Activated gamma-delta T cell treated with Interleukin-2 at 50 U/mL for 16 hours (primary cell): ENCODE measurements at regions not wholly inside any gene's neighbourhood (a gene's known extent, or its start where the extent isn't known, plus 50 kb on each side); places are given as distances from the start of the nearest gene placed in this dataset.

Experiments used
- DNase-seq: peaks from one replicate; pipeline ENCODE4 v3.0.0-alpha.2; 2020

DNA sequence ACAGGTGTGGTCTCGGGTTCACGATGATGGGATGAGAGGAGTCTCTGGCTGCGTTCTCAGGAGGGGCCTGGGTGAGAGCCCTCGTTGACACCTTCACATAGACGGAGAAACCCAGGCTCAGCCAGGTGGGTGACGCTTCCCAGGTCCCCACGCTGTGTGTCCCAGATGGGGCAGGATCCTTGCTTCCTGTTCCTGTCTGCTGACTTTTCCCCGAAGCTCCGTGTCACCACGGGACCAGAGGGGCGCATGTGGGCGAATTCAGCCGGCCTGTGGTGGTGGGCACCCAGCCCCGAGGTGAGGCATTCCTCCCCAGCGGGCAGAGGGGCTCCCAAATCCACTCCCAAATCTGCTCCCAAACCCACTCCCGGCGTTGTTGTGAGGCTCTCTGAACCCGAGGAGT lies 732.8 kb downstream of the BRD1 start:
- no peak for DNase-seq

DNA sequence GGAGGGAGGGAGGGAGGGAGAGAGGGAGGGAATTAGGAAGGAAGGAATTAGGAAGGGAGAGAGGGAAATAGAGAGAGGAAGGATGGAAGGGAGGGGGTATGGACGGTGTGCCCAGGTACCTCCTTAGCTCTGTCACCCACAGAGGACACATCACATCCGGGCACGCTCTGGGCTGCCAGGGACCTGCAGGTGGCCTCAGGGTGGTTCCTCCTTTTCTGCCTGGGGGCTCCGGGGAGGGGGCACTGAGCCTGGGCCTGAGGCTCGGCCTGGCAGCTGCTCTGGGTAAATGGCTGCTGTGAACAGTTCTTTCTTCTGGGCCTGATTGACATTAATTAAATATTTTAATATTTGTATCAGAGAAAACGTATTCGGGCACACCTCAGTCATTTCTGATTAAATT lies 733.5 kb downstream of the BRD1 start:
- no peak for DNase-seq

DNA sequence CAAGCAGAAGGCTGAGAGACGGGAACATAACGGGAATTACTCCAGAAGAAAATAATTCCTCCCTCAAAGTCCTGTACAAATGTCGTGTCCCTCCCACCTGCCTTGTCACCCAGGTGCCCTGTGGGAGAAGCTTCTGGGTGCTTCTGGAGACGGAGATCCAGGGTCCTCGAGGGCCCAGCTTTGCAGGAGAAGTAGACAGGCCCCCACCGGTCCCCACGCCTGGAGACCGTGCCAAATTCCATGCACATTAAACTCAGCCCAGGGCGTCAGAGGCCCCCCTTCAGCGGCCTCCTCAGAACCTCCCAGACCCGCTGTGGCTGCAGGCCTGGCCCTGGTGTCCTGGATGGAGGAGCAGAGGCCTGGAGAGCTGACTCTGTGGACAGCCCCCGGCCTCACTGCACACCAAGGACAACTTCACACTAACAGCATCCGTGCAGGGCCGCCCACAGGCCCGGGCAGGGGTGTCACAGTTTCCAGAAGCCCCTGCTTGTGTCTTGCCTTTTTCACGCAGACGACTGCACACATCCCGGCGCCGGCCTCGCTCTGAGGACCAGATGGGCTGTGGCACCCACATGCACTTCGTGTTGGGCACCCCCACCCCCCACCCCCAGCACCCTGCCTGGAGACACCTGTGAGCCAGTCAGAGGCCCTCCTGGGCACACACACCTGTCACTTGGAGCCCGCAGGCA lies 734.3 kb downstream of the BRD1 start:
- no peak for DNase-seq

DNA sequence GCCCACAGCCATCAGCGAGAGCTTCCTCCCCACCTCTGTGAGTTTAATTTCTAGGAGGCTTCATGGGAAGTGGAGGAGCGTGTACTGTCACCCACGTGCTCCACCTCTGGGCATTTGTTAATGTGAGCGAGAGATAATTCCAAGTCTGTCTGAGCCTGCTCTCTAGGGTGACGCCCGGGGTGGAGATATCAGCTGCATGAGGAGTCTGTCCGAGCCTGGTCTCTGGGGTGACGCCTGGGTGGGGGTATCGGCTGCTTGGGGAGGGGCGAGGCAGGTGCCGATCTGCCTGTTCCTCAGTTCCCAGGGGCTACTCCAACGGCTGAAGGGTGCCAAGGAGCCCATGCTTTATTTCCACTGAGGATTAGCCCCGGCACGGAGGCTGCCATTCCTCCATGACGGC lies 735.0 kb downstream of the BRD1 start:
- no peak for DNase-seq

DNA sequence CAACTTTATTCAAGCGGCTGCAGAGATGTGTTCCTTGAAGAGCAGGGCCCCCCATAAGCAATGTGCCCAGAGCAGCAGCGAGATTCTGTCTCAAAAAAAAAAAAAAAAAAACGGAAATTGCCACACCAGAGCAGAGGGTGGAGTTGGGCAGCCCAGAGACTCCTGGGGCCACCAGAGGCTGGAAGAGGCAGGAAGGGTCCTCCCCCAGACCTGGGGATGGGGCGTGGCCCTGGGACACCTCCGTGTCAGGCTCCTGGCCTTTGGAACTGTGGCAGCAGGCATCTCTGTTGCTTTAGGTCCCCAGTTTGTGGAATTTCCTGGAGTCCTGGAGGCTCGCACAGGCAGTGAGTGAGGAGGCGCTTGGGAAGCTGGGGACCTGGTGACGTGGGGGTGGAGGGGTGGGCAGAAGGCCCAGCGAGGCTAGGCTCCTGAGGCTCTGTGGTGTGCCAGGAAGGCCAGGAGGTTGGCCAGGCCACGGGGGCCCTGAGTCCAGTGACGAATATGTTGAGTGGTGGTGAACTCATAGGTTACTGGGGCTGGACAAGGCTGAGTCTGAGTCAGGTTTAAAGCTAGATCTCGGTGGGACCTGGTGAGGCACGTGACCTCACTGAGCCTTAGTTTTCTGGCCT lies 735.6 kb downstream of the BRD1 start:
- no peak for DNase-seq

DNA sequence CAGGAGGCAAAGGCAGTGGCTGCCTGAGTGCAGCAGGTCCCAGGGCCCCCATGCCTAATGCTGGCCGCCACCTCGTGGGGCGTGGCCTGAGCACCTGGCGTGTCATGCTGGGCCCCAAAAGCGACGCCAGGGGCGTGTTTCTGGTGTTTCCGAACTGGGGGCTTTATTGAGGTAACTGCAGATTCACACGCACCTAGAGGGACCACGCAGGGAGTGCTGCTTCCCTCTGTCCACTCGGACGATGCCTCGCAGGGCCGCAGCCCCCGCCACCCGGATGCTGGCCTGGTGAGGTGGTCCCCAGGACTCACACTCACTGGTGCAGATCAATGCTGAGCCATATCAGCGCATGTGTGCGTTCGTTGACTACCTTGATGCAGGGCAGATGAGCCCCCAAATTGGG lies 736.2 kb downstream of the BRD1 start:
- DNase-seq = no peak

DNA sequence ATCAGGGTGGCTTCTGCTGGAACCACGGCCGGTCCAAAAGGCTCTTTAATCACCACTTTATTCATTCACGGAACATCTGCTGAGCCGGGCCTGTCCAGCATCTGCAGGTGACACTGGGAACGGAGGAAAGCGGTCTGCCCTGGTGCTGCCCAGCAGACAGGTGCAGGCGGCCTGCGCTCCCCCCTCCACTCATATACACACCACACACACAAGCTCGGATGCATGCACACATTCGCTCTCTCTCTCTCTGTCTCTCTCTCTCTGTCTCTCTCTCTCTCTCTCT lies 736.9 kb downstream of the BRD1 start:
- DNase-seq = no peak

DNA sequence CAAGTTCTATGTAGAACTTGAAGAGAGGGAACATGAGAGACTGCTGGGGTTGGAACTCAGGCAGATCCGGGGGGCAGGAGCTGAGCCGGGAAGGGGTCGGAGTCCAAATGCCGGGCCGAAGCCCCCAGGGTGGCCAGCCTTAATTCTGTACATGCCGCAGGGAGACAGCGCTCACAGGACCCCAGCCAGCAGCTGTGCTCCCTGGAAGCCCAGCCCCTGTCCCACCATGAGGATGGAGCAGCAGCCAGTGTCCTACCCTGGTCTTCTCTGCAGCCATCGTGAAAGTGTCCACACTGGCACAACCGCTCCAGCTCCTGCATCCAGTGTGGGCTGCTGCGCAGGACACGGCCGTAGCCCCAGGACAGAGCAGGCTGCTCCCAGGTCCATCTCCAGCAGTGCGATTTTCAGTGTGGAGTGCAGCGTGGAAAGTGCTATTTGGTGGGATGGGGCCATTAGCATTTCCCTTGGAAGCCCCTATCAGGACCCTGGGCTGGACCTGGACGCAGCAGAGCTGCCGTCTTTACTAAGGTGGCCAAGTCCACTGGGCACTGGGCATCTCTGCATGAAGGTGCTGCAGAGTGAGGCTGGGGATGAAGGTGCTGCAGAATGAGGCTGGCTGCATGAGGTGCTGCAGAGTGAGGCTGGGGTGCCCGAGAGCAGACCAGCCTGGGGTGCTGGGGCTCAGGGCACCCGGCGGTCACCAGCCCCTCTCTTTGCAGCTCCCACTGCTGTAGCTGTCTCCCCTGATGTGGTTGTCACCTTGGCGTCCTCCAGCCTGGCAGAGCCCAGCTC lies 737.4 kb downstream of the BRD1 start:
- DNase-seq = no peak

DNA sequence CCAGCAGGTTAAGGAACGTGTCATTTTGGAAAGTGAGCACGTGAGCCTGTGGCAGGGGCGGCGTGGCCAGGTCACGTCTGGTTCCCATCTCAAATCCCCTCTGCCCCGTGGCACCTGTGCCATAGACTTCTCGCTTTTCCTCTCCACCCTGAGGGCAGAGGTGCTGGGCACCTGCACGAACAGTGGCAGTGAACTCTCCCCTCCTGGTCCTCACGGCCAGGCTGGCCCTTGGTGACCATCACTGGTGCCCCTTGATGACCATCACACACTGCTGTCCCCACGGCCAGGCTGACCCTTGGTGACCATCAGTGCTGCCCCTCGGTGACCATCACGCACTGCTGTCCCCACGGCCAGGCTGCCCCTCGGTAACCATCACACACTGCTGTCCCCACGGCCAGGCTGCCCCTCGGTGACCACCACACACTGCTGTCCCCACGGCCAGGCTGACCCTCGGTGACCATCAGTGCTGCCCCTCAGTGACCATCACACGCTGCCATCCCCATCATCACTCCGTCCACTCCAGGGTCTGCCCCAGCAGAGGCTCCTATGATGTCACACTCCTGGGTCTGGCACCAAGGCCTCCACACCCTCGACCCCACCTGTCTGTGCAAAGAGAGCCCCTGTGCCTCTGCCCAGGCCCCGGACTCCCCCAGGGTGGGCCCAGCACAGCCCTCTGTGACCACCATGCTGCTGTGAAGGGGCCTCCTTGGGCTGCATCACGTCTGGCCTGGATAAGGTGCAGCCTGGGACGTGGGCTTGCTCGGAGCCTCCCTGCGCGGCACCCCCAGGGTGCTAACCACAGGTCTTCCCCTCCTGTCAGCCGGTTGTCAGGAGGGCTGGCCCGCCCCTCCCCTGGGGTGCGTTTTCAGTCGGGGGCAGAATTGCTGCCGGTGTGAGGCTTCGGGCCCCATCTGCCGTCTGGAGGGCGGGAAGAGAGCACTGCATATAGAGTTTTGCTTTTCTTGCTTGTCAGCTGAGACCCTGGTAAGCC lies 738.6 kb downstream of the BRD1 start:
- DNase-seq = no peak

DNA sequence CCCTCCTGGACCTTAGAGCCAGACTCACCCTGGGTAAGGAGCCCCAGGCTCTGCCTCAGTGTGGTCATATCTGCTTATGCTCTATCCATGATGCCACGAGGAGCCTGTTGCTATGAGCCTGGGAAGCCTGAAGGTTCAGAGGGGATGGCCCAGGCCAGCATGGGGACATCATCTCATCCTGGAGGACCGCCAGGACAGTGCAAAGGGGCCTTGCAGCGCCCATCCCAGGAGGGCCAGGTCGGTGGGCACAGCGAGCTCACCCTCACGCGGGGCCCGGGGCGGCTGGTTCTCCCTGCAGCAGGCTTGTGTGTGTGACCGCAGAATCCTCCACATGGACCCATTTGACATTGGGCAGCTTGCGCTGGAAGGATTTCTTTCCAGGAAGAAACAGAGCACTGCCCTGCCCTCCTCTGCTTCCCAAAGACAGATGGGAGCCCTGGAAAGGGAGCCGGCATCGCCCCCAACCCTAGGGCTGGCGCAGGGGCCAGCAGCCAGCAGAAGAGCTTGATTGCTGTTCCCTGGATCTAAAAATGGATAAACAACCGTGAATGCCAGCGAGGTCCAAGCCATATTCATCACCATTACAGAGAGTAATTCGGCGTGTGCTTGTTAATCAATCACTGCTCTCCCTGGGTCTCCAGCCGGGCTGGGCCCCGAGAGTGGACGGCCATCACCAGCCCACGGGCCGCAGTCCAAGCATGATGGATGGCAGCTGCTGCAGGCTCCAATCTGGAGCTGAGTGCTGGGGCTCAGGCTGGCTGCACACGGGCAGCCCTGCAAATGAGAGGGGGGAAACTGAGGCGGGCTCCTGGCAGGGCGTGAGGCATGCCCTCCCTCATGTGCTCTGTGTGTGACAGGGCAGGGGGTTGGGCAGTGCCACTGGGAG lies 739.7 kb downstream of the BRD1 start:
- no peak for DNase-seq

DNA sequence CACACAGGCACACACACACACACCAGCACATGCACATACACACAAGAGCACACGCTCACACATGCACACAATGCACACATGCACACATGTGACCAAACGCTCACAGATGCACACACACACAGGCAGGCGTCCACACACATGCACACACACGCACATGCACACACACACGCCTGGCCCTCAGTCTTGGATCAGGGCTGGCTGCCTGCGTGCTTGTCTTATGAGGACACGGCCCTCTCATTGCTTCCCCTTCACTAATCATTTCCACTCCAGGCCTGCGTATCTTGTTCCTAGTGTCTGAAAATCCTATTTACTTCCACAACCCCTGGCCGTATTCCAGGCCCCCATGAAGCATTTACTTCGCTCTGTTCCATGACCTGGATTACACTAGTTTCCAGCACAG lies 740.5 kb downstream of the BRD1 start:
- DNase-seq = no peak

DNA sequence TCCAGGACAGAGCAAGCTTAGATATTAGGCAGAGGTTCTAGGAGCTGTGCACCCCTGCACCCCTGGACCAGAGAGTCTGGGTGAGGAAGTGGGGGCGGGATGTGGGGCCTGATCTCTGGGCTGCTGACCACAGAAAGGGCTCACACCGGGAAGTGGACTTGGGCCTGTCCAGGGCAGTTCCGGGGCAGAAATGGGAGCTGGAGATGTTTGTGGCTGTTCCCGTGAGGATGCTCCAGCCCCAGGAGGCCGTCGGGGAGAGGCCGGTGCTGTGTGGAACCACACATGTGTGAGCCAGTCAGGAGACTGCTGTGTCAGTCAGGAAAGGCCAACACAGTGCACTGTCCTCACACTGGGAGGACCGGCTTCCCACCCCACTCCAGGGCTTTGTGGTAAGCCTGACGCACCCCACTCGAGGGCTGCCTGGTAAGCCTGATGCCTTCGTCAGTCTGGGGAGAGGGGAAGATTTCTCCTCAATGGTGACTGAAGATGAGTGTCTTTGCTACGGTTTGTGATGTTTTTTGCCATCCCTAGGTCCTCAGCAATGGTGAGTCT lies 741.0 kb downstream of the BRD1 start:
- no peak for DNase-seq

DNA sequence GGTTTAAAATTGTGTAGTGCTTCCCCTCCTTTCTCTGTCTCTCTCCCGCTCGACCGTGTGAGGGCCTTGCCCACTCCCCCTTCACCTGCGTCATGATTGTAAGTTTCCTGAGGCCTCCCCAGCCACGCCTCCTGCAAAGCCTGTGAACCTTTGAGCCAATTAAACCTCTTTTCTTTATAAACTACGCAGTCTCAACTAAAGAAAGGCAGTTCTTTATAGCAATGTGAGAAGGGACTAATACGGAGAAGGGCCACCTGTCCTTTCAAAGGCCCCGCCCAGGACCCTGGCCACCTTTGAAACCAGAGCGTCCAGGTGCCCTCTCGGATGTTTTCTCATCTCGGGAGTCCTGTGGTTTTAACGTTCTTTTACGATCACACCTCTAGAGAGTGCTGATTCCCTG lies 741.5 kb downstream of the BRD1 start:
- no peak for DNase-seq

DNA sequence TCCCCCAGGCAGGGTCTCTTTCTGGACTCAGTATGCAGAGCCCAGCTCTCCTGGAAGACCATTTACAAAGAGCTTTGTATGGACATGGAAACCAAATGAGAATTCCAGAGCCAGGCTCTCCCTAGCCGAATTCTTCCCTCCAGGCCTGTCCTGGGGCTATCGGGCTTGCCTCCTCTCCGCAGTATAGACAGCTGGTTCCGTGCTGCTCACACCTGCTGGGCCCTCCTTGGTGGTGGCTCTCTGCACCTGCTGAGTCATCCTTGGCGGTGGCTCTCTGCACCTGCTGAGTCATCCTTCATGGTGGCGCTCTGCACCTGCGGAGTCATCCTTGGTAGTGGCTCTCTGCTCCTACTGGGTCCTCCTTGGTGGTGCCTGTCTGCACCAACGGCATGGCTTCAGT lies 743.5 kb downstream of the BRD1 start:
- no peak for DNase-seq

DNA sequence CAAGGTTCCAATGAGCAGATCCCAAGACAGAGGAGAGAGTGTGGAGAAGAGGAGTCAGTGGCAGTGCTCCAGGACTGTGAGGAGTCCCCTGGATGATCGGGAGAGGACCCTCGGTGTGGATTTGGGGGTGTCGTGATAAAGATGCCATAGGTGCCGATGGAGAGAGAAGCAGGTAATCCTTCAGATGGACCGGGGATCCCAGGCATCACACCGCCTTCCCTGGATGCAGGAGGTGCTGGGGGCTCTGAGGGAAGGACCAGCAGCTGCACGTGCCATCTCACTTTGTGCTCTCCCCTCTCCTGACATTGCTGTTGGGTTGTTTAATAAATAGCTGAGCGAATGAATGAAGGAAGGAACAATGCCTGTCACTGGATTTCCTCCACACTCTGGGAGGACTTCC lies 744.1 kb downstream of the BRD1 start:
- DNase-seq = no peak

DNA sequence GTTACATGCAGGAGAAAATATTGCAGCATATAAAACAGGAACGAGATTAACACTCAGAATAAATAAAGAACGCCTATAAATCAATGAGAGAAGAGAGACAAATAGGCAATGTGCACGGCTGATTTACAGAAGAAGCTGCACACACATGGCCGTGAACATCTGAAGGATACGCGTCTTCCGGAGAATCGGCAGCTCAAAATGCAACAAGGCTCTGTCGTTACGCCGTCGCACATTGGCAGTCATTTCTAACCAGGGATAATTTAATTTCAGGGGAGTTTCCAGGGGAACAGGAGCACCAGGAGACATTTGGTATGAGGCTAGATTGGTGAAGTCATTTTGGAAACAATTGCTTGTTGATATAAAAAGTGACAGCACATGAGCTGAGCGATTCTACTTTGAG lies 745.2 kb downstream of the BRD1 start:
- DNase-seq = no peak

DNA sequence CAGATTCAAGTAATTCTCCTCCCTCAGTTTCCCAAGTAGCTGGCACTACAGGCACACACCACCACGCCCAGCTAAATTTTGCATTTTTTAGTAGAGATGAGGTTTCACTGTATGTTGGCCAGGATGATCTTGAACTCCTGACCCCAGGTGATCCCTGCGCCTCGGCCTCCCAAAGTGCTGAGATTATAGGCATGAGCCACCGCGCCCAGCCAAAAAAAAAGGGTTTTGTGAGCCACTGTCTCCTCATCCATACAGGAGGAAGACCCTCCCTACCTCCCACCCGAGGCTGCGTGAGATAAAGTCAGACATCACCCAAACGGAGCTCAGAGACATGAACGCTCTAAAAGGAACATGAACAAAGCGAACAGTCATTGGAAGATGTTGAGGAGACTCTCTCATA lies 745.7 kb downstream of the BRD1 start:
- DNase-seq = no peak

DNA sequence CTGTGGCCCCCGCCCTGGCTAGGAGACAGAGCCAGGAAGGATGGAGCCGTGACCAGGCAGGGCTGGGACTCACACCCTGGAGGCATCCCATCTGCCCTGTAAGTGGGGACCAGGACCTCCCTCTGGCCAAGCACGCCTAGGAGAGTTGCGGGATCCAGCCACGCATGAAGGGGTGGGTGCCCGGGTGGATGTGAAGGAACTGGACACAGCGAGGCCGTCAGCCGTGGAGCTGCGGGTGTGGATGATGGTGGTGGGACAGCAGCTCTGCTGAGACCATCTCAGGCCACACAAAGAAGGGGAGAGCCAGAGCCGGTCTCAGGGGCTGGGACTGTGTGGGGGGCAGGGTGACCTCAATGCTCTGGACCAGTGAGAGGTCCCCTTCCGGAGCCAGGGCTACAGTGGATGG lies 746.4 kb downstream of the BRD1 start:
- no peak for DNase-seq

DNA sequence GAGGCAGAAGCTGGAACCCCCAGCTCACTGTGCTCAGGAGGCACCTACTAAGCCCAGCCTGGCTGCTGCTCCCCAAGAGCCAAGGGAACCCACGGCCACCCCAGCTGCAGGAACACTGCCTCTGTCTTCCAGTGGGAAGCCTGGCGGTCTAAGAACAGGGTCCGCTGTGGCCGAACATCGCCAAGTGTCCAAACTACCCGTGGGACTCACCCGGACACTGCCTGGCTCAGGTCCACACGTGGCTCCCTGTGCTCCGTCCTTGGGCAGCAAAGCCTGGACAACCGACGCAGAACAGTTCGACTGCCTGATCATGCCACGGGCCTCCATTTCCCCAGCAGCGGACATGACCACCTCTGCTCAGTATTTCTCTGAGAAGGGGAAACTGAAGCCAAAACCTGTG lies 747.0 kb downstream of the BRD1 start:
- no peak for DNase-seq

DNA sequence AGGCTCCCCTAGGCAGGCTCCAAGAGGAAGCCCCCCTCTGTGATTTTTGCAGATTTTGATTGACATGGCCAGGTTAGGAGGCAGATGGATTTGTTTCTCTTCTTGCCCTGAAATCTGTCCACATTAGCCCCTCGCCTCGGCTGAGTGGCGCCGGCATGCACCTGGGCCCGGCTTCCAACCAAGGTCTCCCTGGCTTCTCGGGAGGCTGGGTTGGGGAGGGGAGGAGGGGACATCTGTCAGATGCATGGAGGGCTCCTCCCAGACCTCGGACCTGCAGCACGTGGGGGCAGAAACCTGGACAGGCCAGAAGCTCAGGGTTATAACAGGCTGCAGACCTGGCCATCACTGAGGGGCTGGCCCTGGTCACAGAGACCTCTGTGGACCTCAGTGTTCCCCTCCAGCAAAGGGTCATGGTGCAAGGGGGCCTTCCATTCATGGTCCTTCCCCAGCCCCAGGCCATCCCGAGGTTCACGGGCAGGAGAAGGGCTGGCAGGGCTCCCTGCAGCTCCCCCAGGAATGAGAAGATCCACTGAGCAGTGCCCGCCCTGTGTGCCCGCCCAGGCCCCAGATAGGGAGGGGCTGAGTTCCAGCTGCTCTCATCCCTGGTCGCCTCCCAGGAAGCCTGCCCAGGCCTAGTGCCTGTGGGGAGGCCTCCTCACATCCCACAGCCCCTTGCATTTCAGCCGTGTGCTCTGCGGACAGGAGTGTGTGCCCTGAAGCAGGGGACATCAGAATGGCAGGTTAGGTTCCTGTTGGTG lies 747.8 kb downstream of the BRD1 start:
- DNase-seq = no peak
